HG02763 (cell line): ENCODE measurements at regions not wholly inside any gene's neighbourhood (a gene's known extent, or its start where the extent isn't known, plus 50 kb on each side); places are given as distances from the start of the nearest gene placed in this dataset.

Experiments
- ATAC-seq: cut with Tn5 transposase; IDR thresholded peaks from one replicate; pipeline ENCODE4 v1.9.1; 2021; ENCODE audit warnings: mild to moderate bottlenecking, moderate library complexity; ENCODE audit not compliant: unreplicated experiment

- ATAC-seq, result no peak
Observed at GRCh38 chr6:40973304-40973703, 65.7 kb downstream of the UNC5CL start.

DNA sequence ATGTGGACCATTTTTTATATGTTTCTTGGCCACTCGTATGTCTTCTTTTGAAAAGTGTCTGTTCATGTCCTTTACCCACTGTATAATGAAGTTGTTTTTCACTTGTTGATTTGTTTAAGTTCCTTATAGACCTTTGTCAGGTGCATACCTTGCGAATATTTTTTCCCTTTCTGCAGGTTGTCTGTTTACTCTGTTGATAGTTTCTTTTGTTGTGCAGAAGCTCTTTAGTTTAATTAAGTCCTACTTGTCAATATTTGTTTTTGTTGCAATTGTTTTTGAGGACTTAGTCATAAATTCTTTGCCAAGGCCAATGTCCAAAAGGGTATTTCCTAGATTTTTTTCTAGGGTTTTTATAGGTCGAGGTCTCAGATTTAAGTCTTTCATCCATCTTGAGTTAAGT lies 66.2 kb downstream of the UNC5CL start:
- ATAC-seq, result no peak

GRCh38 chr6:40972190-40972589 lies 66.8 kb downstream of the UNC5CL start:
- ATAC-seq, result no peak

- ATAC-seq, result no peak
Observed at GRCh38 chr6:40968620-40969164, 70.3 kb downstream of the UNC5CL start.

GRCh38 chr6:40966860-40967259 lies 72.2 kb downstream of the UNC5CL start:
- no peak for ATAC-seq

DNA sequence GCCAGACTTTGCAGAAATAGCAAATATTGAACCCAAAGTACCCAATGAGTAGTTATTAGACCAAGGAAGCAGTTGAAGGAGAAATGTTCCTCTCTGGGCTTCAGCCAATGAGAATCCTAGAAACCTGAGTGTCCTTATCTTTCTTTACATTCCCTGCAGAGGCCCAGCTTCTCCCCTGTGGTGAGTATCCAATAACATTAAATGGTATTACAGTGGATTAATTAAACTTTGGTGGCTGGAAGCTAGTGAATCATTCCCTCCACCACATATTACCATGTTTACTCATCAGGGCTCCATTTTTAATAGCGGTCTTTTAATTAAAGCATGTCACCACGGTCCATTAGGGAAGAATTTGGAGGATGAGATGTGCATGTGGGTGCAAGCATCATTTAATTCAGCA lies 74.0 kb downstream of the UNC5CL start:
- ATAC-seq, result no peak

- ATAC-seq, result no peak
Observed at GRCh38 chr6:40963019-40963418, 76.0 kb downstream of the UNC5CL start.

DNA sequence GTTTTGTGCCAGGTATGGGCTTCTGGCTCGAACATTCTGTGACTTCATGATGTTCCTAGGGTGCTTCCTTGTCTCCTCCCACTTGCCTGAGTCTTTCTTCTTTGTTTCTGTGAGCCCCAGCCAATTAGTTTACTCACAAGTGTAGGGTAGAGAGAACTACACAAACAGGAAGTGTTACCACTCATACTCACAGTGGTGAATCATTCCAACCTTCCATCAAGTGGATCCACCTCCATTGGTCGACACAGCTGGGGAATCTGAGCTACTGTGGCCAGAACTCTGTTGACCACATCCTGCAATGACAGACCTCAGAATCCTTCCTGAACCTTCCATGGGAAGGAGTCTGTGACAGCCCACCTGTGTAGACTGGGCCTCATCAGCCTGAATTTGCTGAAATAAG lies 76.8 kb downstream of the UNC5CL start:
- no peak for ATAC-seq

DNA sequence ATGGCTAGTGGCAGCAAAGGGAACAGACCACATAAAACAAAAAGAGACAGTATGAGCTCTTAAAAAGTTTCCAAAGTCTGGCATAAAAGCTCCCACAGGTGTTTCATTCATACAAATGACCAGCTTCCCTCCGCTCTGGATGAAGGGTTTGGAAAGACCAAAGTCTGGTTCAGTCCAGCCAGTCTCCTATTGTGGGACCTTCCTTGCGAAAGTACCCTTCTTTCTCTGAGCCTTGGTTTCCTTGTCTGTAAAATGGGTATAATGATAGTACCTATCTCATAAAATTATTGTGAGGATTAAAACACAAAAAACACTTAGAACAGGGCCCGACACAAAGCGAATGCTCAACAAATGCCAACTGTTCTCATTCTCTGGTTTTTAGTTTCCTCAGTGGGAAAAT lies 77.2 kb downstream of the UNC5CL start:
- no peak for ATAC-seq

- no peak for ATAC-seq
Observed at GRCh38 chr6:40960742-40961430, 78.1 kb downstream of the UNC5CL start.

- ATAC-seq, result no peak
Observed at GRCh38 chr6:40959781-40960327, 79.2 kb downstream of the UNC5CL start.

GRCh38 chr6:40958738-40959137 lies 80.3 kb downstream of the UNC5CL start:
- ATAC-seq, result no peak

GRCh38 chr6:40957616-40958492 lies 81.2 kb downstream of the UNC5CL start:
- ATAC-seq, result no peak

DNA sequence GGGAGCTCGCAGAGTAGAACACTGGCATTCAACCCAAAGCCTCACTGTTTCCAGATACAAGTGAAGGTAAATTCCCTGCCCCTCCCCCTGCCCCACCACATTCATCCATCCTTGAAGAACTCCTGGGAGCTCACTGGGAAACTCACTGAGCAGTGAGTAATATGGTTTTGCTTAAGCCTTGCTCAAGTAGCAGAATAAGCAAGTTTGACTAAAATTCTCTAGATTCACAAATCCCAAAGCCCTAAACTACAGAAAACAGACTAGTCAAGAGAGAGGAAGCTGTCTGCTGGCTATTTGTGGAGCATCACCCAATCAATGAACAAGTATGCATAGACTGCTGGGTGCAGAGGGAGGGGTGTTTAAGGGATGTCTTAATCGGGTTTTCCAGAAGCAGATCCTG lies 82.1 kb downstream of the UNC5CL start:
- no peak for ATAC-seq

GRCh38 chr6:40955178-40955545 lies 83.9 kb downstream of the UNC5CL start:
- no peak for ATAC-seq

- ATAC-seq, result no peak
Observed at GRCh38 chr6:40954446-40955177, 84.4 kb downstream of the UNC5CL start.

DNA sequence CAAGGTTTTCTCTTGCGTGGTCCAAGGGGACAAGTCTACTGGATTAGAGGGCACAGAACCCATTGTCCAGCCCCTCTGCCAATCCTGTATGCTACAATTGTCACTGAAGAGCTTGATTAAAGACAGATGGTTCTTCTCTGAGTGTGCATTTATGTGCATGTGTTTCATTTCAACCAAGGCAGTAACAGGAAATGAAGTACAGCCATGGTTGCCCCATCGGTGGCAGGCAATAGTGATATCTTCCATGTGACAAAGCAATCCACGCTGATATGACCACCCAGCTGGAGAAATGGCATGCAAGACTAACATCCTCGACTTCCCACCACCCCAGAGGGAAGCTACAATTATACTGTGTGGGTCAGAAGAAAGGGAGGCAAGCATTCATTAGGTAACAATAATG lies 85.5 kb downstream of the UNC5CL start:
- no peak for ATAC-seq

DNA sequence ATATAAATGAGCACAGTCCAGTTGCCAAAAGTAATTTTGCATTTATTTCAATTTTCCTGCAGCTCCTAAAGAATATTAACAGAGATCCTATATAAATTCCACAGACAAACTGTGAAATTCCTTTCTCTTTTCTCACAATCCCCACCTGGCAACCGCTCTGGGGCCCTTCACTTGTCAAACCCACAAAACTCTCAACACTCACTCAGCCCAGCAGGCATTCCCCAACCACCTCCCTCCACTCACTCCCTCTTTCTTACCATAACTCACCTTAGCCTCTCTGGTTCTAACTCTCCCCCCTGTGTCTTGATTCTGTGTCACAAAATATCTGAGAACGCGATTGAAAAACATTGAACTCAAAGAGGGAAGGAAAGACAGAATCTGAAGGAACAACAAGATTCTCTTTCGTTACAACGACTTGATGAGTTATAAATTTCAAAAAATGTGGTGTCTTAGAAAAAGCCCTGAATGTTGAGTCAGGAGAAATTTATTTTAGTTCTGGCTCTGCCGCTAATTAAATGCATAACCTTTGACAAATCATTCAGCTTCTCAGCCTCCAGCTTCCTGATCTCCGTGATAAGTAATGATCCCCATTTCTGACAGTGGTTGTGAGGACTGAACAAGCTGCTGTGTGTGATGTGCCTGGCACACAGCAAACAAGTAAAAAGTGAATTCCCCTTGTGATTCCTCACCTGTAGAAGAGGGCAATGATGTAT lies 87.9 kb downstream of the UNC5CL start:
- no peak for ATAC-seq

- ATAC-seq, result no peak
Observed at GRCh38 chr6:40948570-40948969, 90.5 kb downstream of the UNC5CL start.

GRCh38 chr6:40947876-40948526 lies 91.0 kb downstream of the UNC5CL start:
- ATAC-seq, result no peak
